CD4-positive, alpha-beta memory T cell (primary cell): ENCODE measurements at regions not wholly inside any gene's neighbourhood (a gene's known extent, or its start where the extent isn't known, plus 50 kb on each side); places are given as distances from the start of the nearest gene placed in this dataset.

Source experiments
- CTCF ChIA-PET: fragments of 350-600 bp; sonication (Branson Sonifier 250); formaldehyde crosslinking; loops from one replicate; lab custom pipeline; 2021; ENCODE audit warnings: inconsistent platforms; ENCODE audit not compliant: partially characterized antibody; lab: Charles Lee
- POLR2A ChIA-PET: fragments of 350-600 bp; sonication (Branson Sonifier 250); formaldehyde crosslinking; loops from one replicate; lab custom pipeline; 2021; ENCODE audit not compliant: partially characterized antibody; lab: Charles Lee
- DNase-seq, 5 donors: peaks; one replicate each; pipeline versions ENCODE4 v3.0.0 to v3.0.0-alpha.2; 2020 to 2022; ENCODE audit warnings: mixed read lengths in 1 of 5
- H3K27ac ChIP-seq: one replicate; pipeline ENCODE4 v1.7.0; 2013; ENCODE audit warnings: low read depth, low read length
- H3K27me3 ChIP-seq: 2 replicates; pipeline ENCODE4 v1.7.0; 2013; ENCODE audit warnings: mild to moderate bottlenecking, low read length, moderate library complexity; ENCODE audit not compliant: insufficient read depth
- H3K36me3 ChIP-seq: 2 replicates; pipeline ENCODE4 v1.7.0; 2013; ENCODE audit warnings: mild to moderate bottlenecking, low read length, moderate library complexity; ENCODE audit not compliant: insufficient read depth
- H3K4me1 ChIP-seq: 2 replicates; pipeline ENCODE4 v1.7.0; 2013; ENCODE audit warnings: mild to moderate bottlenecking, low read length, moderate library complexity; ENCODE audit not compliant: insufficient read depth
- H3K4me3 ChIP-seq, 2 donors: one replicate each; pipeline ENCODE4 v1.7.0; 2013; ENCODE audit warnings: low read length in 2 of 2, mild to moderate bottlenecking in 1 of 2
- H3K9me3 ChIP-seq, 2 donors: one replicate each; pipeline ENCODE4 v1.7.0; 2013; ENCODE audit warnings: low read length in 2 of 2, control low read depth in 1 of 2; ENCODE audit not compliant: control insufficient read depth in 1 of 2
- H3K27ac Mint-ChIP-seq, 7 donors: one replicate each; pipeline ENCODE4 v1.8.0; 2020 to 2021; ENCODE audit warnings: mixed read lengths in 7 of 7, mild to moderate bottlenecking in 6 of 7, inconsistent platforms in 3 of 7, moderate library complexity in 3 of 7
- H3K27me3 Mint-ChIP-seq, 2 donors: one replicate each; pipeline ENCODE4 v1.8.0; 2020 to 2021; ENCODE audit warnings: mixed read lengths in 2 of 2
- H3K36me3 Mint-ChIP-seq, 2 donors: one replicate each; pipeline ENCODE4 v1.8.0; 2020 to 2021; ENCODE audit warnings: mixed read lengths in 2 of 2, inconsistent platforms in 1 of 2, mild to moderate bottlenecking in 1 of 2
- H3K4me1 Mint-ChIP-seq, 4 donors: one replicate each; pipeline ENCODE4 v1.8.0; 2020 to 2021; ENCODE audit warnings: mixed read lengths in 4 of 4, mild to moderate bottlenecking in 1 of 4
- H3K4me3 Mint-ChIP-seq, 8 donors: one replicate each; pipeline ENCODE4 v1.8.0; 2020 to 2021; ENCODE audit warnings: mixed read lengths in 8 of 8, mild to moderate bottlenecking in 7 of 8, moderate library complexity in 6 of 8, inconsistent platforms in 3 of 8
- H3K9me3 Mint-ChIP-seq, 8 donors: one replicate each; pipeline ENCODE4 v1.8.0; 2020 to 2021; ENCODE audit warnings: mixed read lengths in 8 of 8, mild to moderate bottlenecking in 5 of 8, inconsistent platforms in 3 of 8, moderate library complexity in 1 of 8
- intact Hi-C: fragments of 100-400 bp; cut with micrococcal nuclease; formaldehyde crosslinking; loops from one replicate; pipeline ENCODE4 v1.15.1; 2023

DNA sequence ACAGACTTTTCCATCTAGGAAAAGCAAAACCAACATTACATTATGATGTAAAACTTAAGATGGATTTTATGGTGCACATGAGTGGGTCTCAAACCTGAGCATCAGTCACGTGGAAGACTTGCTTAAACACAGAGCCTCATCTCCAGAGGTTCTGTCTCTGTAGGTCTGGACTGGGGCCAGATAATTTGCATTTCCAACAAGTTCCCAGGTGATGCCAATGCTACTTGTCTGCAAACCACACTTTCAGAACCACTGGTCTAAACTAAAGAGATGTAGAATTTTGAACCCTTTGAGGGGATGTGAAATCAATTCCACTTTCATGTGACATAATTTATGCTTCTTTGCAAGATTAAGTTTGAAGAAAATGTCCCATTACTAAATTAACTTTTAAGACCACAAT lies 522.8 kb downstream of the MBD2 start:
- H3K4me3 Mint-ChIP-seq, result no peak overlapping the region
- no peaks in the 10 kb centered on the region for H3K9me3 ChIP-seq
- H3K27ac ChIP-seq, result no peak overlapping the region
- H3K4me1 Mint-ChIP-seq, result no peaks in the 10 kb centered on the region
- H3K9me3 Mint-ChIP-seq, result peaks cover 0 to under 1% (median 0%) of the 10 kb centered on the region in 8 donors
- H3K36me3 Mint-ChIP-seq, result no peaks in the 10 kb centered on the region
- no peaks in the 10 kb centered on the region for H3K27me3 Mint-ChIP-seq
- no peaks in the 10 kb centered on the region for H3K27me3 ChIP-seq
- H3K36me3 ChIP-seq, result no peaks in the 10 kb centered on the region
- CTCF ChIA-PET, result no interaction called here
- H3K27ac Mint-ChIP-seq, result no peak overlapping the region
- no peaks in the 10 kb centered on the region for H3K4me1 ChIP-seq
- intact Hi-C loops, result no loop called here
- no peak for DNase-seq
- H3K4me3 ChIP-seq, result no peak overlapping the region
- POLR2A ChIA-PET, result no interaction called here

DNA sequence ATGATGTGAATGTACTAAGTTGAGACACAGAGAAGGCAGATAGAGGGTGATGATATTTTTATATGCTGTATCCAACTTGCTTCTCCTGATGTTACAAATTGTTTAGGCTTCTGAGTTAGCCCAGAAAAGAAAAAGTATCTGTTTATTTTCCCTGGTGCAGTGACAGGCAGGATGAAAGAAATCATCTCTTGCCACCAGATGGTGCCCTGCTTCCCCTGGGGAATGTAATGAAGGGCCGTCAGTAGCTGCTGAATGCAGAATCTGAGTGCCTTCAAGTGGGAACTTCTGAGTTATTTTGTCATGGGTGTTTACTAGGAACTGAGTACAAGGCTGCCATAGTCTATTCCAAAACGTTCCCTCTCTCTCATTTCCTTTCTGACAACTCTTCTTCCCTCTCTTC lies 525.6 kb downstream of the MBD2 start:
- CTCF ChIA-PET, result no interaction called here
- DNase-seq, result no peak

DNA sequence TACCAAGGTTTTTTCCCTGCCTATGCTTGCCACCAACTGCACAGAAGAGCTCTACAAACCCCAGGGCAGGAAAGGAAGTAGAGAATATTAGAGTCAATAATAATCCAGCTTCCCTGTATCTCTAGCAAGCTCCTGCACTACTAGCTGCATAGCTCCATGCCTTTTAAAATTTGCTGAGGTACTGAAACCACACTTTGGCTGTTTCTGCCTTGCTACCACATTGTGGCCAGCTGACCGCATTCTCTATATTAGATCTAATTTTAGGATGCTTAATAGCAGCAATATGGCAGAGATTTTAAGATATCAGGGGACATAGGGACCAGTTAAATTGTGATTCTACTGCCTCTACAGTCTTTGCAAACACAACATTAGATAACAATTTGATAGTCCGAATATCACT lies 534.6 kb downstream of the MBD2 start:
- no peak for DNase-seq
- H3K9me3 ChIP-seq, result no peaks in the 10 kb centered on the region
- no peak overlapping the region for H3K4me3 ChIP-seq
- no peak overlapping the region for H3K27ac ChIP-seq
- Mint-ChIP-seq H3K36me3 (no peaks in the 10 kb centered on the region), H3K27me3 (no peaks in the 10 kb centered on the region), H3K27ac (no peak overlapping the region), H3K9me3 (peaks cover 0 to 3% (median under 1%) of the 10 kb centered on the region in 8 donors), H3K4me1 (no peaks in the 10 kb centered on the region), H3K4me3 (no peak overlapping the region)
- no peaks in the 10 kb centered on the region for H3K4me1 ChIP-seq
- intact Hi-C loops, result no loop called here
- no peaks in the 10 kb centered on the region for H3K27me3 ChIP-seq
- no peaks in the 10 kb centered on the region for H3K36me3 ChIP-seq
- CTCF ChIA-PET, result no interaction called here
- POLR2A ChIA-PET, result no interaction called here

More for the DNA sequence above, 525.6 kb downstream of the MBD2 start:
- Histone ChIP-seq H3K27me3 (no peaks in the 10 kb centered on the region), H3K4me1 (no peaks in the 10 kb centered on the region), H3K4me3 (no peak overlapping the region), H3K9me3 (no peaks in the 10 kb centered on the region), H3K36me3 (no peaks in the 10 kb centered on the region), H3K27ac (no peak overlapping the region)
- Mint-ChIP-seq H3K4me3 (no peak overlapping the region), H3K27me3 (no peaks in the 10 kb centered on the region), H3K36me3 (no peaks in the 10 kb centered on the region), H3K4me1 (no peaks in the 10 kb centered on the region), H3K9me3 (peaks cover 0 to 7% (median 0%) of the 10 kb centered on the region in 8 donors), H3K27ac (no peak overlapping the region)
- POLR2A ChIA-PET, result no interaction called here
- intact Hi-C loops, result no loop called here

DNA sequence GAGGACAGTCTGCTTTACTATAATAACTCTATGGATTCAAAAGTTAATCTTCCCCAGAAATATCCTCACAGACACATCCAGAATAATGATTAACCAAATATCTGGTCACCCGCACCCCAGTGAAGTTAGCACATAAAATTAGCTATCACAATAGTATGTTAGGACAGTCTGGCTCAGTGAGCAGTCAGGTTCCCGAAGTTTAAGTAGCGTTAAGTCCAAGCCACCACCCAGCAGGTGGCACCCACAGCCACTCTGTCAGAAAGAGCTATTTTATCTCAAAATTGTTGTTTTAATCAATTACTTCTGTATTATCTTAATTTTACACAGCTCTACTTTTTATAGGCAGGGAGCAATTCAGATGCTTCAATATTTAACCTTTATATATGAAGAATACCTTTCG lies 537.5 kb downstream of the MBD2 start:
- H3K4me1 ChIP-seq, result no peaks in the 10 kb centered on the region
- H3K36me3 ChIP-seq, result no peaks in the 10 kb centered on the region
- no peak overlapping the region for H3K27ac ChIP-seq
- peaks cover 0 to 8% (median 3%) of the 10 kb centered on the region in 8 donors for H3K9me3 Mint-ChIP-seq
- CTCF ChIA-PET, result no interaction called here
- no peak overlapping the region for H3K4me3 ChIP-seq
- H3K27me3 Mint-ChIP-seq, result no peaks in the 10 kb centered on the region
- no peaks in the 10 kb centered on the region for H3K27me3 ChIP-seq
- no peak for DNase-seq
- intact Hi-C loops, result no loop called here
- H3K36me3 Mint-ChIP-seq, result no peaks in the 10 kb centered on the region
- no peak overlapping the region for H3K27ac Mint-ChIP-seq
- POLR2A ChIA-PET, result no interaction called here
- no peak overlapping the region for H3K4me3 Mint-ChIP-seq
- no peaks in the 10 kb centered on the region for H3K4me1 Mint-ChIP-seq
- no peaks in the 10 kb centered on the region for H3K9me3 ChIP-seq

- Mint-ChIP-seq H3K4me3 (no peak overlapping the region), H3K27me3 (peaks cover 0 to 3% of the 10 kb centered on the region in 2 donors), H3K27ac (no peak overlapping the region), H3K4me1 (no peaks in the 10 kb centered on the region), H3K9me3 (peaks cover 0 to 9% (median 7%) of the 10 kb centered on the region in 8 donors), H3K36me3 (no peaks in the 10 kb centered on the region)
- Histone ChIP-seq H3K4me1 (no peaks in the 10 kb centered on the region), H3K4me3 (no peak overlapping the region), H3K27me3 (no peaks in the 10 kb centered on the region), H3K27ac (no peak overlapping the region), H3K9me3 (no peaks in the 10 kb centered on the region), H3K36me3 (no peaks in the 10 kb centered on the region)
- POLR2A ChIA-PET, result no interaction called here
- intact Hi-C loops, result no loop called here
- CTCF ChIA-PET, result no interaction called here
- DNase-seq, result no peak
These were observed 541.7 kb downstream of the MBD2 start for GRCh38 chr18:53682796-53683195.

- no peaks in the 10 kb centered on the region for H3K36me3 Mint-ChIP-seq
- H3K9me3 Mint-ChIP-seq, result peaks cover 0 to 11% (median 5%) of the 10 kb centered on the region in 8 donors
- Histone ChIP-seq H3K36me3 (no peaks in the 10 kb centered on the region), H3K27me3 (no peaks in the 10 kb centered on the region), H3K4me1 (no peaks in the 10 kb centered on the region), H3K9me3 (no peaks in the 10 kb centered on the region), H3K4me3 (no peak overlapping the region), H3K27ac (no peak overlapping the region)
- no peaks in the 10 kb centered on the region for H3K4me1 Mint-ChIP-seq
- peaks cover 0 to 3% of the 10 kb centered on the region in 2 donors for H3K27me3 Mint-ChIP-seq
- DNase-seq, result no peak
- ChIA-PET CTCF (no interaction called here), POLR2A (no interaction called here)
- intact Hi-C loops, result no loop called here
- no peak overlapping the region for H3K4me3 Mint-ChIP-seq
- H3K27ac Mint-ChIP-seq, result no peak overlapping the region
These were observed 547.0 kb downstream of the MBD2 start for GRCh38 chr18:53677480-53677879.

- no peaks in the 10 kb centered on the region for H3K36me3 Mint-ChIP-seq
- H3K4me3 ChIP-seq, result no peak overlapping the region
- intact Hi-C loops, result loop anchor here (10.0 kb wide), 1 partner anchor 61 kb away; no protein-coding TSS in a partner anchor
- no peak for DNase-seq
- H3K4me1 Mint-ChIP-seq, result no peaks in the 10 kb centered on the region
- H3K27me3 Mint-ChIP-seq, result no peaks in the 10 kb centered on the region
- no peak overlapping the region for H3K27ac Mint-ChIP-seq
- ChIA-PET CTCF (no interaction called here), POLR2A (no interaction called here)
- no peaks in the 10 kb centered on the region for H3K27me3 ChIP-seq
- H3K27ac ChIP-seq, result no peak overlapping the region
- H3K36me3 ChIP-seq, result no peaks in the 10 kb centered on the region
- no peak overlapping the region for H3K4me3 Mint-ChIP-seq
- no peaks in the 10 kb centered on the region for H3K4me1 ChIP-seq
- H3K9me3 ChIP-seq, result no peaks in the 10 kb centered on the region
- H3K9me3 Mint-ChIP-seq, result peaks cover 0 to 37% (median 14%) of the 10 kb centered on the region in 8 donors
These were observed 558.8 kb downstream of the MBD2 start for GRCh38 chr18:53665701-53666100.

- DNase-seq, result no peak
- H3K27me3 ChIP-seq, result no peaks in the 10 kb centered on the region
- H3K36me3 ChIP-seq, result no peaks in the 10 kb centered on the region
- no peak overlapping the region for H3K27ac ChIP-seq
- Mint-ChIP-seq H3K9me3 (peaks cover 0 to 39% (median 14%) of the 10 kb centered on the region in 8 donors), H3K27me3 (no peaks in the 10 kb centered on the region), H3K27ac (no peak overlapping the region), H3K36me3 (no peaks in the 10 kb centered on the region), H3K4me3 (no peak overlapping the region), H3K4me1 (no peaks in the 10 kb centered on the region)
- no peaks in the 10 kb centered on the region for H3K9me3 ChIP-seq
- ChIA-PET CTCF (no interaction called here), POLR2A (no interaction called here)
- H3K4me1 ChIP-seq, result no peaks in the 10 kb centered on the region
- intact Hi-C loops, result loop anchor here (10.0 kb wide), 1 partner anchor 60 kb away; no protein-coding TSS in a partner anchor
- no peak overlapping the region for H3K4me3 ChIP-seq
These were observed 559.9 kb downstream of the MBD2 start for GRCh38 chr18:53664575-53664974.
